ENCODE measurements at regions not wholly inside any gene's neighbourhood (a gene's known extent, or its start where the extent isn't known, plus 50 kb on each side); places are given as distances from the start of the nearest gene placed in this dataset.

DNA sequence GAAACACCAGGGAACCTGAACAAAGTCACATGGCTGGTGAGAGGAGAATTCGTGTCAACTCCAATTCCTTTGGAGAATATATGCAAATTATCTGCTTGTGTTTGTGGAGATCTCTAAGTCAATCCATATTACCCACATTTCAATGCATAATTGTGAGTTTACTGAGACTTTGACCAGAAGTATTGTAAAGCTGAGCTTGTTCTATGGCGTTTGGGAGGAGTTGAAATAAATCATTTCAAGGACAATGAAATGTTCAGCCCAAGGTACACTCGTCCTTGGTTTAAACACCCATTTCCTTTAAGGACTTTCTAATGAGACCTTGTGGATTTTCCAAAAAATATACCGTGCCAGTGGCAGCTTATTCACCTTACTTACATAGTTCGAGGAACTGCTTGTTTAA lies 186.6 kb upstream of the HDAC9 start:
- Histone ChIP-seq H3K9me3 (ENCODE audit: control insufficient read depth in 2 of 2, insufficient read depth in 1 of 2, low read depth in 1 of 2, low read length in 1 of 2) (no peaks in the 10 kb centered on the region), H3K36me3 (ENCODE audit: control insufficient read depth in 3 of 3, insufficient read depth in 2 of 3, low read depth in 1 of 3, low read length in 3 of 3) (no peaks in the 10 kb centered on the region), H3K4me3 (ENCODE audit: low read depth in 1 of 3, low read length in 3 of 3) (no peak overlapping the region), H3K4me1 (ENCODE audit: control insufficient read depth in 3 of 3, insufficient read depth in 2 of 3, low read depth in 1 of 3, low read length in 2 of 3) (no peaks in the 10 kb centered on the region), H3K27me3 (ENCODE audit: control insufficient read depth in 3 of 3, insufficient read depth in 3 of 3, low read length in 3 of 3) (no peaks in the 10 kb centered on the region), H3K27ac (ENCODE audit: low read depth in 1 of 3, low read length in 2 of 3) (no peak overlapping the region)
- DNase-seq, result peak in 1 of 2 donors; percentile 23
- 30 to 46% (median 40%) methylated on average over 5 of the region's 5 CpGs for WGBS, 3 donors
- FAIRE-seq, result no peak

DNA sequence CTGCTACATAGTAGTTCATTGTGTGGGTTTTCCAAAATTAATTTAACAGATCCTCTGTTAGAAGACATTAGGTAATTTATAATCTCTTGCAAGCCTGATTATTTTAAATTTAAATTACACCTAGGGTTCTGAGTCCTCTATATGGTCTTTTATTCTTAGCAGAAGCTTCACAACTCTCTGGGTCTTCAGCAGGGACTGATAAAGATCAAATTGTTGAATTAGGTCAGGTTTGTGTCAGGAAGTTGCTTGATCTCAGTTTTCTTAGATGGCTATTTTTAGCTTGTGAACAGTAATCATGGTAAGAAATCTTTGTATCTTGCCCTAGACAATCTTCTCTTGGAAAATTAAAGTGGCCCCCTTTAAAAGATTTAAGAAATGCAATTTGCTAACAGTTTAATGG lies 183.1 kb upstream of the HDAC9 start:
- Histone ChIP-seq H3K36me3 (ENCODE audit: control insufficient read depth in 3 of 3, insufficient read depth in 2 of 3, low read depth in 1 of 3, low read length in 3 of 3) (no peaks in the 10 kb centered on the region), H3K4me1 (ENCODE audit: control insufficient read depth in 3 of 3, insufficient read depth in 2 of 3, low read depth in 1 of 3, low read length in 2 of 3) (no peaks in the 10 kb centered on the region), H3K4me3 (ENCODE audit: low read depth in 1 of 3, low read length in 3 of 3) (no peak overlapping the region), H3K9me3 (ENCODE audit: control insufficient read depth in 2 of 2, insufficient read depth in 1 of 2, low read depth in 1 of 2, low read length in 1 of 2) (no peaks in the 10 kb centered on the region), H3K27me3 (ENCODE audit: control insufficient read depth in 3 of 3, insufficient read depth in 3 of 3, low read length in 3 of 3) (no peaks in the 10 kb centered on the region), H3K27ac (ENCODE audit: low read depth in 1 of 3, low read length in 2 of 3) (no peak overlapping the region)
- DNase-seq (no peak), FAIRE-seq (no peak)

DNA sequence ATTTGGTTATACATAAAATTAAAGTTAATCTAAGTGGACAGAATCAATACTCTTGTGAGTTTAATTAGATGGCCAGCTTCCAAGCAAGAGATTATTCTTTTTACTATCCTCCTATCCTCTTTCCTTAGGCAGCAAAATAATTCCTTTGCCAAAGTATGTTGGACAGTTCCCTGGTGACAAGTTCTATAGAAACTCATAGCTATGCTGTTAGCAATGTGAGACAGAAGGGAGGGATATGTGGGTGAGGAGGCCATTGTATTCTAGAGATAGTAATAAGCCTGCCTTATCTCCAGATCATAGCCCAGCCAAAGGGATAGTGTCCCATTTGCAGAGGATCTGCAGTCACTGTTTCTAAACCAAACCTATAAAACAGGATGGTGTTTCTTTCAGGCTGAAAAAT lies 181.6 kb upstream of the HDAC9 start:
- H3K4me3 ChIP-seq (ENCODE audit: low read depth in 1 of 3, low read length in 3 of 3), result no peak overlapping the region
- no peak overlapping the region for H3K27ac ChIP-seq (ENCODE audit: low read depth in 1 of 3, low read length in 2 of 3)
- DNase-seq, result no peak
- no peaks in the 10 kb centered on the region for H3K4me1 ChIP-seq (ENCODE audit: control insufficient read depth in 3 of 3, insufficient read depth in 2 of 3, low read depth in 1 of 3, low read length in 2 of 3)
- FAIRE-seq, result no peak
- no peaks in the 10 kb centered on the region for H3K9me3 ChIP-seq (ENCODE audit: control insufficient read depth in 2 of 2, insufficient read depth in 1 of 2, low read depth in 1 of 2, low read length in 1 of 2)
- H3K27me3 ChIP-seq (ENCODE audit: control insufficient read depth in 3 of 3, insufficient read depth in 3 of 3, low read length in 3 of 3), result no peaks in the 10 kb centered on the region
- no peaks in the 10 kb centered on the region for H3K36me3 ChIP-seq (ENCODE audit: control insufficient read depth in 3 of 3, insufficient read depth in 2 of 3, low read depth in 1 of 3, low read length in 3 of 3)

DNA sequence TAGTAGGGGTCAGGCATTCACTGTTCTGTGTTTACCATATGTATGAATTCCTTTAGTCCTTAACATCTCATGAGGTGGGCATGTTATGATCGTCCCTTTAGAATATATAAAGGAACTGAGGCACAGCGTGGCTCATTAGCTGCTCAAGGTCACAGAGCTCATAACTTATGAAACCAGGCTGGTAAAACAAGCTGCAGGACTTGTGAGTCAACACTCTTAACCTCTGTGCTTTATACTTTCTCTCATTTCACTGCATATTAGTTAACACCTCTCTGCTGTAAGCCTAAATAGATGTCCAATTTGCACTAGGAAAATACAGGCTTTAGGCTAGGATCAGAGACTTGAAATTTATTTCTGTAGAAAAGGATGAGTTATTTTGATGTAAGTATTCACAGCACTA lies 180.3 kb upstream of the HDAC9 start:
- DNase-seq (no peak), FAIRE-seq (no peak)
- H3K27me3 ChIP-seq (ENCODE audit: control insufficient read depth in 3 of 3, insufficient read depth in 3 of 3, low read length in 3 of 3), result no peaks in the 10 kb centered on the region
- 74 to 92% (median 78%) methylated on average over 2 of the region's 2 CpGs for WGBS, 3 donors
- H3K36me3 ChIP-seq (ENCODE audit: control insufficient read depth in 3 of 3, insufficient read depth in 2 of 3, low read depth in 1 of 3, low read length in 3 of 3), result no peaks in the 10 kb centered on the region
- H3K4me3 ChIP-seq (ENCODE audit: low read depth in 1 of 3, low read length in 3 of 3), result no peak overlapping the region
- H3K4me1 ChIP-seq (ENCODE audit: control insufficient read depth in 3 of 3, insufficient read depth in 2 of 3, low read depth in 1 of 3, low read length in 2 of 3), result no peaks in the 10 kb centered on the region
- no peaks in the 10 kb centered on the region for H3K9me3 ChIP-seq (ENCODE audit: control insufficient read depth in 2 of 2, insufficient read depth in 1 of 2, low read depth in 1 of 2, low read length in 1 of 2)
- H3K27ac ChIP-seq (ENCODE audit: low read depth in 1 of 3, low read length in 2 of 3), result no peak overlapping the region

DNA sequence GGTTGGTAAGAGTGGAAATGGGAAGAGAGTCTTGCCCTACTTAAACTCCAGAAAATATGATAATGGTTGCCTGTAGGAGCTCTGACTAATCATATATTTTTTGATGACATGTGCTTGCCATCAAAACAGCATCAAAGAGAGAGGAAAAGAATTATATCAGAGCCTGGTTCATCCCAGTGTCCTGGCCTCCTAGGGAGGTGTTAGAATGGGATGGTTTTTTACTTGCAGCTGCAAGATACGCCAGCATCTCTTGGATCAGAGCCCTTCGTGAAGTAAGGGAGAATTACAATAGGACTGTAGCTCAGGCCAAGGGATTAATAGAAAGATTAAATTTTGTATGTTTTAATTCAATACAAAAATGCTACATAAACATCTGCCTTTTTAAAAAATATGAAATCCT lies 177.6 kb upstream of the HDAC9 start:
- no peak overlapping the region for H3K27ac ChIP-seq (ENCODE audit: low read depth in 1 of 3, low read length in 2 of 3)
- FAIRE-seq, result no peak
- WGBS, 3 donors, result 85 to 93% (median 91%) methylated on average over 2 of the region's 2 CpGs

DNA sequence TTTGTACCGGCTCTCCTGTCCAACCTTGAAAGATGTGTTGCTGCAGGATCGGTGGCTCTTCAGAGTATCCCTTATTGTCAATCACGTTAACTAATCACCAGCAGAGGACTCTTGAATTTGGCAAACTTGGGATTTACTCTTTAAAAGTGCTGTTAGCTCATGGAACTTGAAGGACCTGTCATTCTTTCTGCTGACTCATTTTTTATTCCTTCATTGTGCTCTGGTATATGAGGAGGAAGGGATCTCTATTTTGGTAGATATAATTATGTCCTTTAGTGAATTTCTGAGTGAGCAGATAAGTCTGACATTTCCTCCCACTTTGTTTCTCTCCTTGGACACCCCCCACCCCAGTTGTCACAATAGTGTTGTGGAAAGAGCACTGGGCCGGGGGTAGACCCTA lies 175.1 kb upstream of the HDAC9 start:
- Histone ChIP-seq H3K4me3 (ENCODE audit: low read depth in 1 of 3, low read length in 3 of 3) (no peak overlapping the region), H3K27me3 (ENCODE audit: control insufficient read depth in 3 of 3, insufficient read depth in 3 of 3, low read length in 3 of 3) (no peaks in the 10 kb centered on the region), H3K36me3 (ENCODE audit: control insufficient read depth in 3 of 3, insufficient read depth in 2 of 3, low read depth in 1 of 3, low read length in 3 of 3) (no peaks in the 10 kb centered on the region), H3K9me3 (ENCODE audit: control insufficient read depth in 2 of 2, insufficient read depth in 1 of 2, low read depth in 1 of 2, low read length in 1 of 2) (no peaks in the 10 kb centered on the region), H3K27ac (ENCODE audit: low read depth in 1 of 3, low read length in 2 of 3) (no peak overlapping the region), H3K4me1 (ENCODE audit: control insufficient read depth in 3 of 3, insufficient read depth in 2 of 3, low read depth in 1 of 3, low read length in 2 of 3) (peaks cover 0 to 2% (median 0%) of the 10 kb centered on the region in 3 donors)
- DNase-seq (no peak), FAIRE-seq (no peak)
- WGBS, 3 donors, result 73 to 80% (median 80%) methylated on average over 4 of the region's 4 CpGs

More for the DNA sequence above, 177.6 kb upstream of the HDAC9 start:
- Histone ChIP-seq H3K4me1 (ENCODE audit: control insufficient read depth in 3 of 3, insufficient read depth in 2 of 3, low read depth in 1 of 3, low read length in 2 of 3) (peaks cover 0 to 2% (median 0%) of the 10 kb centered on the region in 3 donors), H3K4me3 (ENCODE audit: low read depth in 1 of 3, low read length in 3 of 3) (no peak overlapping the region), H3K9me3 (ENCODE audit: control insufficient read depth in 2 of 2, insufficient read depth in 1 of 2, low read depth in 1 of 2, low read length in 1 of 2) (no peaks in the 10 kb centered on the region), H3K36me3 (ENCODE audit: control insufficient read depth in 3 of 3, insufficient read depth in 2 of 3, low read depth in 1 of 3, low read length in 3 of 3) (no peaks in the 10 kb centered on the region), H3K27me3 (ENCODE audit: control insufficient read depth in 3 of 3, insufficient read depth in 3 of 3, low read length in 3 of 3) (no peaks in the 10 kb centered on the region)
- no peak for DNase-seq

DNA sequence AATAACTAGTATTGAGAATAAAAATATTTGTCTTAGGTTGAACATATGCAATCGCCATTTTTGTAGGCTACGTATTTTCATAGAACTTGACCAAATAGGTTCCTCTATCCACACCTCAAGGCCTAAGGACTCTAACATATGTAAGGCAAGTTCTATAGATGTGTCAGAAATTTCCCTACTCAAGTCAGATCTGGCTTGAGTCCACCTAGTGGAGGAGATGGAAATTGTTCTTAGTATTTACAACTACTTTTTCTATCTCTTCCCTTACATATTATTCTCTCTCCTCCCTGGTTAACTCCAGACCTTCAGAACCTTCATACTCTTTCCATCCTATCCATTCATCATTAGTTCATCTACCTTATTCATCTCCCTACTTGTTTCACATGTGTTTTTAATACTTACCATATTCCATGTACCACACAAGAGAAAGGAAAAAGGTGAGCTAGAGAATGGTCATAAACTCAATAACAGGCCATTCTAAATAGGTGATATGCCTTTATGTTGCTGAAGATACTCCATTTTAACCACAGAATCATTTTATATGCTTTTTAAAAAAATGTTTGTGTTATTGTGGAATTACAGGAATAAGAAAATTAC lies 174.5 kb upstream of the HDAC9 start:
- H3K9me3 ChIP-seq (ENCODE audit: control insufficient read depth in 2 of 2, insufficient read depth in 1 of 2, low read depth in 1 of 2, low read length in 1 of 2), result no peaks in the 10 kb centered on the region
- 72 to 84% (median 81%) methylated on average over 2 of the region's 2 CpGs for WGBS, 3 donors
- DNase-seq (peak; percentile 57 to 63), FAIRE-seq (no peak)
- H3K4me1 ChIP-seq (ENCODE audit: control insufficient read depth in 3 of 3, insufficient read depth in 2 of 3, low read depth in 1 of 3, low read length in 2 of 3), result peaks cover 0 to 2% (median 0%) of the 10 kb centered on the region in 3 donors
- no peaks in the 10 kb centered on the region for H3K36me3 ChIP-seq (ENCODE audit: control insufficient read depth in 3 of 3, insufficient read depth in 2 of 3, low read depth in 1 of 3, low read length in 3 of 3)
- H3K27me3 ChIP-seq (ENCODE audit: control insufficient read depth in 3 of 3, insufficient read depth in 3 of 3, low read length in 3 of 3), result no peaks in the 10 kb centered on the region
- H3K27ac ChIP-seq (ENCODE audit: low read depth in 1 of 3, low read length in 2 of 3), result no peak overlapping the region
- H3K4me3 ChIP-seq (ENCODE audit: low read depth in 1 of 3, low read length in 3 of 3), result no peak overlapping the region

DNA sequence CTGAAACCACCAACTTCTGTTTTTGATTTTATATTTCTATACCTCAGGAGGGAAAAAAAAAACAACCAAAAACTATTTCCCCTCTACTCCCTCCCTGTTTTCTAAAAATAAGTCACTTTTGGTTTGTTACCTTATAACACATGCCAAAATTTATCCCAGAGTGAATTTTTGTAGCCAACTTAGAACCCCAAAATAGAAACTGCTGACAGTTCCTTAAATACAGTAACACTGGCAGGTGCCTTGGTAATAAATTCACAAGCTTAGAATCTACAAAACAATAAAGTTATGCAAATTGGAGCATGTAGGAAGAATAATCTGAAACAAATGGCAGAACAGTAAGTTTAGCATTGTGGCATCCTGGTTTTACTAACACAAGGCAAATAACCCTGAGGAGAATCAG lies 165.0 kb upstream of the HDAC9 start:
- Histone ChIP-seq H3K4me3 (ENCODE audit: low read depth in 1 of 3, low read length in 3 of 3) (no peak overlapping the region), H3K27ac (ENCODE audit: low read depth in 1 of 3, low read length in 2 of 3) (no peak overlapping the region), H3K4me1 (ENCODE audit: control insufficient read depth in 3 of 3, insufficient read depth in 2 of 3, low read depth in 1 of 3, low read length in 2 of 3) (no peaks in the 10 kb centered on the region), H3K36me3 (ENCODE audit: control insufficient read depth in 3 of 3, insufficient read depth in 2 of 3, low read depth in 1 of 3, low read length in 3 of 3) (no peaks in the 10 kb centered on the region), H3K27me3 (ENCODE audit: control insufficient read depth in 3 of 3, insufficient read depth in 3 of 3, low read length in 3 of 3) (no peaks in the 10 kb centered on the region), H3K9me3 (ENCODE audit: control insufficient read depth in 2 of 2, insufficient read depth in 1 of 2, low read depth in 1 of 2, low read length in 1 of 2) (no peaks in the 10 kb centered on the region)
- no peak for DNase-seq
- no peak for FAIRE-seq

DNA sequence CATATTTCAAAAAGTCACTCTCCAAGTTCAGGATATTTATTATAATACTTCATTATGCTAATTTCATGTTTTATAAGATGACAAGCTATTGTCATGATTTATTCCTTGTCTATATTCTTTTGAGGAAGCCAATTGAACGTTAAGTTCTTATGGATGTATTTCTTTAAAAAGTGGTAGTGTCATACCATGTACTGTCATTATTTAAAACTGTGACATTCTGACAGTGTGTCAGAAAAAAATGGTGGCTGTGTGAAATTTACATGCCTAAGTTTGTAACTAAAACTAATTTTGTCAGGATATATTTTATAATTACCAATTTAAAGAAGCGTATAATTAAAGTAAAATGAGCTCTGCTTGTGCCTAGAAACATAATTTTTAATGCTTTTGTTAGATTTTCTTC lies 158.9 kb upstream of the HDAC9 start:
- 66 to 78% (median 77%) methylated on average over 2 of the region's 2 CpGs for WGBS, 3 donors
- no peak overlapping the region for H3K4me3 ChIP-seq (ENCODE audit: low read depth in 1 of 3, low read length in 3 of 3)
- H3K36me3 ChIP-seq (ENCODE audit: control insufficient read depth in 3 of 3, insufficient read depth in 2 of 3, low read depth in 1 of 3, low read length in 3 of 3), result no peaks in the 10 kb centered on the region
- H3K4me1 ChIP-seq (ENCODE audit: control insufficient read depth in 3 of 3, insufficient read depth in 2 of 3, low read depth in 1 of 3, low read length in 2 of 3), result no peaks in the 10 kb centered on the region
- H3K9me3 ChIP-seq (ENCODE audit: control insufficient read depth in 2 of 2, insufficient read depth in 1 of 2, low read depth in 1 of 2, low read length in 1 of 2), result no peaks in the 10 kb centered on the region
- H3K27ac ChIP-seq (ENCODE audit: low read depth in 1 of 3, low read length in 2 of 3), result no peak overlapping the region
- no peak for FAIRE-seq
- H3K27me3 ChIP-seq (ENCODE audit: control insufficient read depth in 3 of 3, insufficient read depth in 3 of 3, low read length in 3 of 3), result no peaks in the 10 kb centered on the region
- DNase-seq, result no peak
